GM10248 (cell line): ENCODE measurements at regions not wholly inside any gene's neighbourhood (a gene's known extent, or its start where the extent isn't known, plus 50 kb on each side); places are given as distances from the start of the nearest gene placed in this dataset.
"Not testable (repeated sequence)": the region's sequence is repeated elsewhere in the genome, so short reads cannot be mapped to it uniquely, and the experiment has no call there.

Source experiments
- CTCF ChIA-PET: fragments of 300-600 bp; sonication (Branson Sonifier 250); formaldehyde crosslinking; extraction: SDS; loops from one replicate; lab custom pipeline; 2021; ENCODE audit warnings: antibody characterized with exemption; lab: Yijun Ruan, JAX
- POLR2A ChIA-PET: fragments of 350-650 bp; sonication (Branson Sonifier 250); formaldehyde crosslinking; extraction: SDS; loops from one replicate; lab custom pipeline; 2020; ENCODE audit warnings: antibody characterized with exemption; lab: Yijun Ruan, JAX
- DNase-seq: peaks from one replicate; pipeline ENCODE4 v3.0.0; 2012; ENCODE audit errors: extremely low spot score
- TF ChIP-seq, protein P1 (sequence below): IDR thresholded peaks from 2 replicates; pipeline ENCODE4 v1.5.1; 2012; ENCODE audit warnings: mild to moderate bottlenecking, low read depth; ENCODE audit errors: extremely low read depth, missing control alignments, control extremely low read depth

DNA sequence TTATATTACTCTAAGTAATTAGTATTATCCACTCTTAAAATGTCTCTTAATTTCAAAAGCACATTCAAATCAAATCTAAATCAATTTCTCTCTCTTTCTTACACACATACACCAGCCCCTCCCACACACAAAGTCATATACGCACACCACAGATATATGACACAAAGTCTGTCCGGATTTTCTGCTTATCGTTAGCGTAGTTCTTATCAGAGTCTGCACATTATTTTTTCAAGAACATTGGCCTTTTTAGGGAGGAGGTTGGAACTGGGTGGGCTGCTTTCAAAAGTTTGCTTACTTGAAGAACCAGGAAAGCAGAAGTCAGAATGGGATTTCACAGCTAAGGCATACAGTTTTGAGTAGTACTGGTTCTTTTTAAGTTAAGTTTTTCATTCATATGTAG is 387.6 kb upstream of the CHRM2 start:
- POLR2A ChIA-PET = no interaction called here
- no peak for DNase-seq
- CTCF ChIA-PET = interaction anchor here (1.7 kb wide), 1 partner anchor 12 kb away, joined by 3 read pairs; no protein-coding TSS in a partner anchor
- TF ChIP-seq, protein P1, sequence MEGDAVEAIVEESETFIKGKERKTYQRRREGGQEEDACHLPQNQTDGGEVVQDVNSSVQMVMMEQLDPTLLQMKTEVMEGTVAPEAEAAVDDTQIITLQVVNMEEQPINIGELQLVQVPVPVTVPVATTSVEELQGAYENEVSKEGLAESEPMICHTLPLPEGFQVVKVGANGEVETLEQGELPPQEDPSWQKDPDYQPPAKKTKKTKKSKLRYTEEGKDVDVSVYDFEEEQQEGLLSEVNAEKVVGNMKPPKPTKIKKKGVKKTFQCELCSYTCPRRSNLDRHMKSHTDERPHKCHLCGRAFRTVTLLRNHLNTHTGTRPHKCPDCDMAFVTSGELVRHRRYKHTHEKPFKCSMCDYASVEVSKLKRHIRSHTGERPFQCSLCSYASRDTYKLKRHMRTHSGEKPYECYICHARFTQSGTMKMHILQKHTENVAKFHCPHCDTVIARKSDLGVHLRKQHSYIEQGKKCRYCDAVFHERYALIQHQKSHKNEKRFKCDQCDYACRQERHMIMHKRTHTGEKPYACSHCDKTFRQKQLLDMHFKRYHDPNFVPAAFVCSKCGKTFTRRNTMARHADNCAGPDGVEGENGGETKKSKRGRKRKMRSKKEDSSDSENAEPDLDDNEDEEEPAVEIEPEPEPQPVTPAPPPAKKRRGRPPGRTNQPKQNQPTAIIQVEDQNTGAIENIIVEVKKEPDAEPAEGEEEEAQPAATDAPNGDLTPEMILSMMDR = no peak

DNA sequence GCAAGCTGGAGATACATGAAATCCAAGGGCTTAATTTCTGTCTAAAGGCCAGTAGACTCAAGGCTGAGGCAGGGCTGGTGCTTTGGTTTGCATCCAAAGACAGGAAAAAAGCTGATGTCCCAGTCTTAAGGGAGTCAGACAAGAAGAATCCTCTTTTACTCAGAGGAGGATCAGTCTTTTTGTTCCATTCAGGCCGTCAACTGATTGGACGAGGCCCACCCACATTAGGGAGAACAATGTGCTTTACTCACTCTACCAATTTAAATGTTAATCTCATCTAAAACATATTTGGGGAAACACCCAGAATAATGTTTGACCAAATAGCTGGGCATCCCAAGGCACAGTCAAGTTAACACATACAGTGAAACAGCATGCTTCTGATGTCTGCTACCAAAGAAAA is 388.5 kb upstream of the CHRM2 start:
- ChIA-PET POLR2A (no interaction called here), CTCF (interaction anchor here (1.7 kb wide), 1 partner anchor 13 kb away, joined by 3 read pairs; no protein-coding TSS in a partner anchor)
- TF ChIP-seq, protein P1 = no peak
- DNase-seq = no peak

DNA sequence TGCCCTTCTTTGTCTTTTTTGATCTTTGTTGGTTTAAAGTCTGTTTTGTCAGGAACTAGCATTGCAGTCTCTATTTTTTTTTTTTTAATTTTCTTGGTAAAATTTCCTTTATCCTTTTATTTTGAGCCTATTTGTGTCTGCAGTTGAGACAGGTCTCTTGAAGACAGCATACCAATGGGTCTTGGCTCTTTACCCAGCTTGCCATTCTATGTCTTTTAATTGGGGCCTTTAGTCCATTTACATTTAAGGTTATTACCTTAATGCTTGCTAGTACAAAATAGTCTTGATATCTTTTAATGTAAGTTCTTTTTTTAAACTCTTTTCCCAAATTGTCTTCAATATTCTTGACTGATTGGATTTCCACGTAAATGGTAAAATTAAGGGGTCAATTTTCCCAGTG is 398.3 kb upstream of the CHRM2 start:
- no peak for DNase-seq
- ChIA-PET POLR2A (no interaction called here), CTCF (no interaction called here)
- TF ChIP-seq, protein P1 = no peak

DNA sequence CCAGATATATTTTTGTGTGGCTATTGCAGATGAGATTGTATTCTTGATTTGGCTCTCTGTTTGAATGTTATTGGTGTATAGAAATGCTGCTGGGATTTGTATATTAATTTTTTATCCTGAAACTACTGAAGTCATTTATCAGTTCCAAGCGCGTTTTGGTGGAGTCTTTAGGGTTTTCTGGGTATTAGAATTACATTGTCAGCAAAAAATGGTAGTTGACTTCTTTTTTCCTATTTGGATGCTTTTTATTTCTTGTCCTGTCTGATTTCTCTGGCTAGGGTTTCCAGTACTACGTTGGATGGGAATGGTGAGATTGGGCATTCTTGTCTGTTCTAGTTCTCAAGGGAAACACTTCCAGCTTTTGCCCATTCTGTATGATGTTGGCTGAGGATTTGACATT is 415.5 kb upstream of the CHRM2 start:
- POLR2A ChIA-PET = no interaction called here
- TF ChIP-seq, protein P1 = no peak
- CTCF ChIA-PET = no interaction called here
- DNase-seq = no peak

DNA sequence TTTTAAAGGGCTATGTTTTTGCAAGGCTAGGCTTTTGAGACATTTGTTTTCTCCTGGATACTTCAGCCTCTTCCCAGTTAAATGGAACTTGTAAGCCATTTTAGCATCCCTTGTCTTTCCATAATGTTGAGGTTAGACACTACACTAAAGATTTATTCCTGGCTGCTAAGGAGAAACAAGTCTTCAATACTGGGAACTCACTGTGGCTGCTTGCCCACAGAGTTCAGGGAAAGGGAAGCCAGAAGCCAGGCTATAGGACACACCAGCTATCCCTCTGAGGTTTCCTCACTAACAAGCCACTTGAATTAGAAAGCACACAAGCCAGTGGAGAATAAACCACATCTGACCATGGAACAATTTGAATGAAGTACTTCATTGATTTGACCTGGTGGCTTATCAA is 421.7 kb upstream of the CHRM2 start:
- ChIA-PET POLR2A (no interaction called here), CTCF (no interaction called here)
- no peak for DNase-seq
- TF ChIP-seq, protein P1 = no peak

DNA sequence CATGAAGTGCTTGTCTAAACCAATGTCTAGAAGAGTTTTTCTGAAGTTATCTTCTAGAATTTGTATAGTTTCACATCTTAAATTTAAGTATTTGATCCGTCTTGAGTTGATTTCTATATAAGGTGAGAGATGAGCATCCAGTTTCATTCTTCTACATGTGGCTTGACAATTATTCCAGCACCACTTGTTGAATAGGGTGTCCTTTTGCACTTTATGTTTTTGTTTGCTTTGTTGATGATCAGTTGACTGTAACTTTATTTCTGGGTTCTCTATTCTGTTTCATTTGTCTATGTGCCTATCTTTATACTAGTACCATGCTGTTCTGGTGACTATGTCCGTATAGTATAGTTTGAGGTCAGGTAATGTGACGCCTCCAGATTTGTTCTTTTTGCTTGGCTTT is 426.6 kb upstream of the CHRM2 start:
- TF ChIP-seq, protein P1 = no peak
- POLR2A ChIA-PET = no interaction called here
- DNase-seq = no peak
- CTCF ChIA-PET = no interaction called here

DNA sequence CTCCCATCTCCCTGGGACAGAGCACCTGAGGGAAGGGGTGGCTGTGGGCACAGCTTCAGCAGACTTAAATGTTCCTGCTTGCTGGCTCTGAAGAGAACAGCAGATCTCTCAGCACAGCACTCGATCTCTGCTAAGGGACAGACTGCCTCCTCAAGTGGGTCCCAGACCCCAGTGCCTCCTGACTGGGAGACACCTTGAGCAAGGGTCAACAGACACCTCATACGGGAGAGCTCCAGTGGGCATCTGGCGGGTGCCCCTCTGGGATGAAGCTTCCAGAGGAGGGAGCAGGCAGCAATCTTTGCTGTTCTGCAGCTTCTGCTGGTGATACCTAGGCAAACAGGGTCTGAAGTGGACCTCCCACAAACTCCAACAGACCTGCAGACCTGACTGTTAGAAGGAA is 436.7 kb upstream of the CHRM2 start:
- CTCF ChIA-PET, DNase-seq, POLR2A ChIA-PET: not testable (repeated sequence)
